Mucosa of descending colon (tissue), 3 donors: ENCODE measurements at regions not wholly inside any gene's neighbourhood (a gene's known extent, or its start where the extent isn't known, plus 50 kb on each side); places are given as distances from the start of the nearest gene placed in this dataset.

Source experiments
- ATAC-seq: fragments of 200-7000 bp; cut with Tn5 transposase; one replicate; pipeline ENCODE4 v1.9.1; 2020; ENCODE audit warnings: mild to moderate bottlenecking, moderate library complexity
- DNase-seq, 3 donors: peaks; one replicate each; pipeline ENCODE4 v3.0.0-alpha.2; 2020
- H3K36me3 ChIP-seq: fragments of 200-600 bp; one replicate; pipeline ENCODE4 v1.8.0; 2021; ENCODE audit warnings: low read depth, mild to moderate bottlenecking
- H3K4me1 ChIP-seq: fragments of 200-600 bp; one replicate; pipeline ENCODE4 v1.8.0; 2021; ENCODE audit warnings: low read depth, mild to moderate bottlenecking
- H3K4me3 ChIP-seq: fragments of 200-600 bp; one replicate; pipeline ENCODE4 v1.8.0; 2021; ENCODE audit warnings: mild to moderate bottlenecking
- H3K9me3 ChIP-seq: fragments of 200-600 bp; one replicate; pipeline ENCODE4 v1.8.0; 2021; ENCODE audit warnings: mild to moderate bottlenecking
- intact Hi-C, 2 donors: fragments of 100-400 bp; cut with DNase I in 1 of 2; cut with micrococcal nuclease in 1 of 2; formaldehyde crosslinking; loops; one replicate each; pipeline versions ENCODE4 v1.11.0 to v1.11.1; 2022; cut with DNase I, micrococcal nuclease
- TF ChIP-seq, protein P1 (sequence below): fragments of 200-600 bp; IDR thresholded peaks from one replicate; pipeline ENCODE4 v1.8.0; 2022; ENCODE audit warnings: antibody characterized with exemption, mild to moderate bottlenecking
- donor health status: DM: no; HTN: no; CAD: no; lungs with moderate emphysema.
- donor health status: DM: no; HTN: no; CAD: no.
- donor health status: DM: no; HTN: yes; CAD: no.

DNA sequence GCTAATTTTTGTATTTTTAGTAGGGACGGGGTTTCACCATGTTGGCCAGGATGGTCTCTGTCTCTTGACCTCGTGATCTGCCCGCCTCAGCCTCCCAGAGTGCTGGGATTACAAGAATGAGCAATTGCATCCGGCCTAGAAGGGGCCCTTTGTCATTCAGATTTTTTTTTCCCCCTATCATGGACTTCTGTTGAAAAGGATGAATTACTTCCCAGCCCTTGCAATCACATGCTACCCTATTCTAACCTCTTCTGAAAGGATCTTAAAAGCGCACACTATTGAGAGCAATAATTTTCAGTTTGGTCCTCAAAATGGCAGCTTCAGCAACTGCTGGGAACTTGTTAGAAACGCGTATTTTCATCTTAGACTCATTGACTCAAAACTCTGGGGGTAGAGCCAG, 575.6 kb upstream of the KIRREL3 start:
- H3K4me1 ChIP-seq, result no peaks in the 10 kb centered on the region
- TF ChIP-seq, protein P1, sequence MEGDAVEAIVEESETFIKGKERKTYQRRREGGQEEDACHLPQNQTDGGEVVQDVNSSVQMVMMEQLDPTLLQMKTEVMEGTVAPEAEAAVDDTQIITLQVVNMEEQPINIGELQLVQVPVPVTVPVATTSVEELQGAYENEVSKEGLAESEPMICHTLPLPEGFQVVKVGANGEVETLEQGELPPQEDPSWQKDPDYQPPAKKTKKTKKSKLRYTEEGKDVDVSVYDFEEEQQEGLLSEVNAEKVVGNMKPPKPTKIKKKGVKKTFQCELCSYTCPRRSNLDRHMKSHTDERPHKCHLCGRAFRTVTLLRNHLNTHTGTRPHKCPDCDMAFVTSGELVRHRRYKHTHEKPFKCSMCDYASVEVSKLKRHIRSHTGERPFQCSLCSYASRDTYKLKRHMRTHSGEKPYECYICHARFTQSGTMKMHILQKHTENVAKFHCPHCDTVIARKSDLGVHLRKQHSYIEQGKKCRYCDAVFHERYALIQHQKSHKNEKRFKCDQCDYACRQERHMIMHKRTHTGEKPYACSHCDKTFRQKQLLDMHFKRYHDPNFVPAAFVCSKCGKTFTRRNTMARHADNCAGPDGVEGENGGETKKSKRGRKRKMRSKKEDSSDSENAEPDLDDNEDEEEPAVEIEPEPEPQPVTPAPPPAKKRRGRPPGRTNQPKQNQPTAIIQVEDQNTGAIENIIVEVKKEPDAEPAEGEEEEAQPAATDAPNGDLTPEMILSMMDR, result no peak
- H3K36me3 ChIP-seq, result no peaks in the 10 kb centered on the region
- no peak for DNase-seq
- ATAC-seq, result no peak
- intact Hi-C loops, result no loop called here
- no peak overlapping the region for H3K4me3 ChIP-seq
- H3K9me3 ChIP-seq, result no peaks in the 10 kb centered on the region

DNA sequence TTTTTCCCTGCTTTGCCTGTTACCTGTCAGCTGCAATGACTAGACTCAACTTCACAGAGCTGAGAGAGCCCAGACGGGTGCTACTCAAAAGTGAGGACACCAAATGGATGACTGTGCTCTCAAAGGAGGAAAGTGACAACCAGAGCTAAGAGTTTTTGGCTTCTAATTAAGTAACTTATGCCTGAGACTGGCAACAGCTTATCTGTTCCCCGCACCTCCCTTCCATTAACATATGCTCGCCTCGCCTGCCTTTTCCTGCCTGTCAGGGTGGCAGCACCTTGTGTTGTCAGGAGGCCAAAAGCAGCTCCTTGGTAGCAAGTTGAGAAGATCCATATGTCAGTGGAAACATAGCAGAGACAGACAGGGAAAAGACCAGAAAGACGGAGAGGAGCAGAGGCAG, 573.9 kb upstream of the KIRREL3 start:
- TF ChIP-seq, protein P1, result no peak
- DNase-seq, result no peak
- Histone ChIP-seq H3K4me1 (no peaks in the 10 kb centered on the region), H3K9me3 (no peaks in the 10 kb centered on the region), H3K4me3 (no peak overlapping the region), H3K36me3 (no peaks in the 10 kb centered on the region)
- intact Hi-C loops, result no loop called here
- ATAC-seq, result no peak

DNA sequence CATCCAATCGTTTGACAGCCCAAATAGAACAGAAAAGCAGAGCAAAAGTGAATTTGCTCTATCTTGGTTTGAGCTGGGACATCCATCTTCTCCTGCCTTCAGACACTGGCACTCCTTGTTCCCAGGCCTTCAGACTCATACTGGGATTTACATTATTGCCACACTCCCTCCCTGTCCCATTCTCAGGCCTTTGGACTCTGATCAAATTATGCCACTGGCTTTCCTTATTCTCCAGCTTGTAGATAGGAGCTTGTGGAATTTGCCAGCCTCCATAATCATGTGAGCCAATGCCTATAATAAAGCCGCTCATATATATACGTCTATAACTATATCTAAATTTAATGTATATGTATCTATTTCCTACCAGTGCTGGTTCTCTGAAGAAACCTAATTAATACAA, 568.3 kb upstream of the KIRREL3 start:
- TF ChIP-seq, protein P1, result no peak
- ATAC-seq, result peak; percentile 38
- DNase-seq, result peak in 1 of 3 donors; percentile 7
- H3K4me3 ChIP-seq, result no peak overlapping the region
- no peaks in the 10 kb centered on the region for H3K36me3 ChIP-seq
- no peaks in the 10 kb centered on the region for H3K4me1 ChIP-seq
- H3K9me3 ChIP-seq, result no peaks in the 10 kb centered on the region
- intact Hi-C loops, result no loop called here

DNA sequence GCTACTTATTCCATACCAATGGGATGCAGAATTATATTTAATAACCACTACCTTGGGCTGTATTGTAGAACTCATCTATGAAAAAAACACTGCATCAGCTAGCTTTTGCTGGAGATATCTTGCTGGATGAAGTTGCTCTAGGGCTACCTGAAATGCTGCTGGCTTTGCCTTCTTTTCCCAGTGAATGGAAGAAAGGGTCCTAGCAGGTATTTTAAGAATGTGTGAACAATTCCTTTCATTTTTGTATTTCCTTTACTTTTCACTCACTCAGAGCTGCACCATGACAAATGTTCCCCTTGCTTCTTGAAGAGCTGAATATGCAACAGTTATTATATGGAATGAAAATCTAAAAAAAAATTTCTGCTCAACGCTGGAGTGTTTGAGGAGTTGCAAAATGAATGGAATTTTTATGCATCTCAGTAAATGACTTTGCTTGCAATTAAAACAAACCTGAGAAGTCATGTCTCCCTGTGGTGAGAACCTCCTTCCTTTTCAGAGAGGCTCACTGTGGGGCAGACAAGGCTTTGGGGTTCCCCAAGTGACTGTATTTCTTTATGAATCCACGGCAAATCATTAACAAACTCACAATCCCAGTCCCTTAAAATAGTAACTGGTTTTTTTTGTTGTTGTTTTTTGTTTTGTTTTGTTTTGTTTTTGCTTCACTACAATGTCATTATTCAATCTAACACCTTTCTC, 566.8 kb upstream of the KIRREL3 start:
- H3K36me3 ChIP-seq, result no peaks in the 10 kb centered on the region
- intact Hi-C loops, result no loop called here
- TF ChIP-seq, protein P1, result no peak
- no peak overlapping the region for H3K4me3 ChIP-seq
- H3K4me1 ChIP-seq, result no peaks in the 10 kb centered on the region
- ATAC-seq (no peak), DNase-seq (no peak)
- no peaks in the 10 kb centered on the region for H3K9me3 ChIP-seq

DNA sequence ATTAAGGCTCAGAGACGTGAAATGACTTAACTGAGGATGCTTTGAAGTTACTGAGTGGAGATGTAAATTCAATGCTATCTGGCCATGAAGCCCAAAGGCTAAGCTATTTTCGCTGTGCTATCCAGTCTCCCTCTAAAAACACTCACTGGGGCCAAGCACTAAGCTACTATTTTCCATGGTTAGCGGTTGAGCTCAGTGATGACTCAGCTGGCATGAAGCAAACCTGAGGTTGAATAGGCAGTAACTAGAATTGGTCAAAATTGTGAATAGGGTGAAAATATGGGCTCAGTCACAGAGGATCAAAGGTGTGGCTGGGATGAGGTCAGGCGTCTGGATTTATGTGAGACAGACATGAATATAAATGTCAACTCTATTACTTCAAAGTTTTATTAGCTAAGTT, 564.2 kb upstream of the KIRREL3 start:
- H3K9me3 ChIP-seq, result no peaks in the 10 kb centered on the region
- DNase-seq, result no peak
- no peak for ATAC-seq
- TF ChIP-seq, protein P1, result no peak
- H3K36me3 ChIP-seq, result no peaks in the 10 kb centered on the region
- intact Hi-C loops, result no loop called here
- no peaks in the 10 kb centered on the region for H3K4me1 ChIP-seq
- no peak overlapping the region for H3K4me3 ChIP-seq

DNA sequence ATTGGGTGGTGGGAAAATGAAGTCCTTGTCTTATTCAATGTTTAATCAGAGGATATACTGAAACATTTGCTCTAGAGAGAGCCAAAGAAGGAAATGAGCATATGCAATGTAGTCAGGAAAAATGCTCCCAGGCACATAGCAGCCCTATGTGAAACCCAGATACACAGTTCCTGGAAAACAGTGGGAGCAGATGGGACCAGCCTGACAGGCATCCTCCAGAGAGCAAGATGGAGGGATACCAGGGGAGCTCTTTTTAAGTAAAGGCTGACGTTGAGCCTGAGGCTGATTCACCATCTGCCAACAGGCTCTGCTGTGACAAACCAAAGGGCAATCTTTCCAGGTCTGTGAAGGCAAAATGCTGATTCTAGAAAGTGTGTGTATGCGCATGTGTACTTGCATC, 559.4 kb upstream of the KIRREL3 start:
- no peak for ATAC-seq
- DNase-seq, result no peak
- H3K4me3 ChIP-seq, result no peak overlapping the region
- intact Hi-C loops, result no loop called here
- no peaks in the 10 kb centered on the region for H3K36me3 ChIP-seq
- TF ChIP-seq, protein P1, result no peak
- H3K4me1 ChIP-seq, result no peaks in the 10 kb centered on the region
- H3K9me3 ChIP-seq, result no peaks in the 10 kb centered on the region
